ENCODE measurements at regions not wholly inside any gene's neighbourhood (a gene's known extent, or its start where the extent isn't known, plus 50 kb on each side); places are given as distances from the start of the nearest gene placed in this dataset.

- TF ChIP-seq POLR2A (IDR thresholded peaks at IDR 0.05), result no peak
- TF ChIP-seq, protein P1, sequence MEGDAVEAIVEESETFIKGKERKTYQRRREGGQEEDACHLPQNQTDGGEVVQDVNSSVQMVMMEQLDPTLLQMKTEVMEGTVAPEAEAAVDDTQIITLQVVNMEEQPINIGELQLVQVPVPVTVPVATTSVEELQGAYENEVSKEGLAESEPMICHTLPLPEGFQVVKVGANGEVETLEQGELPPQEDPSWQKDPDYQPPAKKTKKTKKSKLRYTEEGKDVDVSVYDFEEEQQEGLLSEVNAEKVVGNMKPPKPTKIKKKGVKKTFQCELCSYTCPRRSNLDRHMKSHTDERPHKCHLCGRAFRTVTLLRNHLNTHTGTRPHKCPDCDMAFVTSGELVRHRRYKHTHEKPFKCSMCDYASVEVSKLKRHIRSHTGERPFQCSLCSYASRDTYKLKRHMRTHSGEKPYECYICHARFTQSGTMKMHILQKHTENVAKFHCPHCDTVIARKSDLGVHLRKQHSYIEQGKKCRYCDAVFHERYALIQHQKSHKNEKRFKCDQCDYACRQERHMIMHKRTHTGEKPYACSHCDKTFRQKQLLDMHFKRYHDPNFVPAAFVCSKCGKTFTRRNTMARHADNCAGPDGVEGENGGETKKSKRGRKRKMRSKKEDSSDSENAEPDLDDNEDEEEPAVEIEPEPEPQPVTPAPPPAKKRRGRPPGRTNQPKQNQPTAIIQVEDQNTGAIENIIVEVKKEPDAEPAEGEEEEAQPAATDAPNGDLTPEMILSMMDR (IDR thresholded peaks at IDR 0.05), result no peak
- Histone ChIP-seq H3K9me3 (replicated peaks in 1 of 3) (peaks cover 0 to 5% (median 0%) of the 10 kb centered on the region in 3 donors), H3K27me3 (no peaks in the 10 kb centered on the region), H3K4me1 (replicated peaks in 1 of 2) (no peaks in the 10 kb centered on the region), H3K4me3 (no peak overlapping the region), H3K27ac (peak overlapping the region in 1 of 5 donors; percentile 24), H3K36me3 (replicated peaks in 1 of 2) (no peaks in the 10 kb centered on the region)
- no peak for DNase-seq
- intact Hi-C loops (cut with DNase I), result no loop called here
These were observed 558.7 kb downstream of the INSC start for GRCh38 chr11:15673408-15673831.

GRCh38 chr11:15674756-15675155, 560.0 kb downstream of the INSC start:
- no peaks in the 10 kb centered on the region for H3K4me1 ChIP-seq (replicated peaks in 1 of 2)
- H3K27ac ChIP-seq, result no peak overlapping the region
- H3K4me3 ChIP-seq, result no peak overlapping the region
- TF ChIP-seq POLR2A (IDR thresholded peaks at IDR 0.05), result no peak
- TF ChIP-seq, protein P1 (IDR thresholded peaks at IDR 0.05), result no peak
- DNase-seq, result no peak
- 75 to 92% (median 83%) methylated on average over 1 of the region's 1 CpG for WGBS, 4 donors
- H3K9me3 ChIP-seq (replicated peaks in 1 of 3), result peaks cover 0 to 13% (median 0%) of the 10 kb centered on the region in 3 donors
- no peaks in the 10 kb centered on the region for H3K27me3 ChIP-seq
- intact Hi-C loops (cut with DNase I), result no loop called here
- H3K36me3 ChIP-seq (replicated peaks in 1 of 2), result no peaks in the 10 kb centered on the region

- no peaks in the 10 kb centered on the region for H3K36me3 ChIP-seq (replicated peaks in 1 of 2)
- no peak for DNase-seq
- H3K27me3 ChIP-seq, result no peaks in the 10 kb centered on the region
- intact Hi-C loops (cut with DNase I), result no loop called here
- TF ChIP-seq POLR2A (IDR thresholded peaks at IDR 0.05), result no peak
- TF ChIP-seq, protein P1 (IDR thresholded peaks at IDR 0.05), result no peak
- H3K27ac ChIP-seq, result no peak overlapping the region
- 66 to 84% (median 80%) methylated on average over 1 of the region's 1 CpG for WGBS, 4 donors
- no peaks in the 10 kb centered on the region for H3K4me1 ChIP-seq (replicated peaks in 1 of 2)
- H3K9me3 ChIP-seq (replicated peaks in 1 of 3), result peaks cover 0 to 13% (median 0%) of the 10 kb centered on the region in 3 donors
- H3K4me3 ChIP-seq, result no peak overlapping the region
These were observed 561.0 kb downstream of the INSC start for GRCh38 chr11:15675683-15676082.

DNA sequence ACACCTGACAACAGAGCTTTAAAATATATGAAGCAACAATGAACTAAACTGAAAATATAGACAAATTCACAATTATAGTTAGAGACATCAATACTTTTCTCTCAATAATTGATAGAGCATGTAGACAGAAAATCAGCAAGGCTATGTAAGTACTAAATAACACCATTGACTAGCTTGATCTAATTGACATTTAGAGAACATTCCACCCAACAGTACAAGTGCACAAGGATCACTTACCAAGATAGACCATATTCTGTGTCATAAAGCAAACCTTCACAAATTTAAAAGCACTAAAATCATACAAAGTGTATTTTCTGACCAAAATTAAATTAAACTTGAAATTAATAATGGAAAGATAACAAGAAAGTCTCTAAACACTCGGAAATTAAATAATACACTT, 562.5 kb downstream of the INSC start:
- intact Hi-C loops (cut with DNase I), result no loop called here
- Histone ChIP-seq H3K27ac (no peak overlapping the region), H3K4me3 (no peak overlapping the region), H3K36me3 (replicated peaks in 1 of 2) (no peaks in the 10 kb centered on the region), H3K9me3 (replicated peaks in 1 of 3) (peaks cover 0 to 13% (median 0%) of the 10 kb centered on the region in 3 donors), H3K27me3 (no peaks in the 10 kb centered on the region), H3K4me1 (replicated peaks in 1 of 2) (no peaks in the 10 kb centered on the region)
- DNase-seq, result no peak
- WGBS, 4 donors, result 71 to 83% (median 79%) methylated on average over 1 of the region's 1 CpG
- TF ChIP-seq, protein P1 (IDR thresholded peaks at IDR 0.05), result no peak
- TF ChIP-seq POLR2A (IDR thresholded peaks at IDR 0.05), result no peak
